Mucosa of gallbladder (tissue), 1 donor: ENCODE measurements at regions not wholly inside any gene's neighbourhood (a gene's known extent, or its start where the extent isn't known, plus 50 kb on each side); places are given as distances from the start of the nearest gene placed in this dataset.
A peak's percentile ranks its signal among the peaks of the same experiment; 100 is the strongest.
"Not testable (repeated sequence)": the region's sequence is repeated elsewhere in the genome, so short reads cannot be mapped to it uniquely, and the experiment has no call there.

ENCODE experiments used
- DNase-seq: peaks from one replicate; pipeline ENCODE4 v3.0.0-alpha.2; 2020; ENCODE audit warnings: low spot score
- donor health status: DM: no; HTN: no; CAD: no.

GRCh38 chr14:83291714-83292113 lies 1758.1 kb upstream of the SEL1L start:
- no peak for DNase-seq

DNA sequence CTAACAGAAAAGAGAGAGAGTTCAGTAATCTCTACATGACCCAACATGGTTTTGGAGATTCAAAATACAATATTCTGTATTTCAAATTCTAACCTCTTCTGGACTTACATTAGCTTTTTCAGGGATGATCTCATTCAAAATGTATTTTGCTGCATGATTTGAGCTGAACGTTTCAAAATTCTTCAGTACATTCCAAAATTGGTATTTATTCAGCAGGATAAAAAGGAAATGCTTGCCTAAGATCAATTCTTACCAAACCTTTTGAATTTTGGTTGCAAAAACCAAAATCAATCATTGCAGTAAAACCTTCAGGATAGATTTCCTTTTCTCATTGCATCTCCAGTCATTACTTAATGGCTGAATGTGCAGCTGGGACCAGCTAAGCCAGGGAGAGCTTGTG lies 1761.3 kb upstream of the SEL1L start:
- no peak for DNase-seq

DNA sequence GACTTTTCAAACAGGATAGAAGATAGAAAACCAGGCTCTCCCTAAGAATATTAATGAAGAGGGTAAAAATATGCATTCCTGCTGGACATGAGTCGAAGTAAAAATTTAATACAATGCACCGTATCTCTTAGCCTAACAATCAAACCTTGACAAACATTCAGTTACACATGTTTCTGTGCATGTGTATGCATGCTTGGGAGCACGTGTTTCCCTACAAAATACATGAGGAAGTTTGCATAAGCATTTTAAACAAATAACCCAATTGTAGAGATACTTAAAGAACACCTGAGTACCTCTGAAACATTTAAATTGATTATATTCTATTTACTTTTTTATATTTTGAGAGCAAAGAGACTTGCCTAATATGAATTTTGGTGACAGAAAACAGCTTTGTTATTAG lies 1763.7 kb upstream of the SEL1L start:
- no peak for DNase-seq

DNA sequence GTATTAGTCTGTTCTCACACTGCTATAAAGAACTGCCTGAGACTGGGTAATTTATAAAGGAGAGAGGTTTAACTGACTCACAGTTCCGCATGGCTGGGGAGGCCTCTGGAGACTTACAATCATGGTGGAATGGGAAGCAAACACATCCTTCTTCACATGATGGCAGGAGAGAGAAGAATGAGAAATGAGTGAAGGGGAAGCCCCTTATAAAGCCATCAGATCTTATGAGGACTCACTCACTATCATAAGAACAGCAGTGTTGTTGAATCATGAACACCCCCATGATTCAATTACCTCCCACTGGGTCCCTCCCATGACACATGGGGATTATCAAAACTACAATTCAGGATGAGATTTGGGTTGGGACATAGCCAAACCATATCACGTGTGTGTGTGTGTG lies 1764.4 kb upstream of the SEL1L start:
- not testable (repeated sequence) for DNase-seq

DNA sequence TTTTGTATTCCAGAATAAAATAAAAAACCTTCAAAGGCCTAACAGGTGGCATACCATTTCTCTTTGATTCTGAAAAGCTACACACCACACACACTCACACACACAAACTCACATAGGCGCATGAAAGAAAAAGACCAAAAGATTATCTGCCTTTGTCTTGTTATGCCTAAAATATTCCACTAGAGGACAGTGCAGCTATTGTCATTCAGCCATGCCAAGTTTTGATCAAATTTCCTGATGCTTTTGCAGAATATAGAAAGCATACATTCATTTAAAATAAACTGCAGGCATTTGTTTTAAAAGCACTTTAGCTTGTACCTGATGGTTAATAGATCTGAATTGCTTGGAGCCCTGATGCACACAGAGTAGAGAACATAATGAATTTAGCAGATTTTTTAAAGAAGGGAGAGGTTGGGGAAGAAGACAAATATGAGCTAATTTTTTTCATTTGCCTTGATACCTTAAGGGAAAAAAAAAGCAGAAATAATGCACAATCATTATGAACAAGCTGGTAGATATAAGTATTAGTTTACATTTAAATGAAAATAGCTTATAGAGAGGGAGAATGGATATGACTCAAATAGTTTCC lies 1766.9 kb upstream of the SEL1L start:
- no peak for DNase-seq

GRCh38 chr14:83301791-83302190 lies 1768.1 kb upstream of the SEL1L start:
- DNase-seq = no peak

GRCh38 chr14:83309211-83309610 lies 1775.6 kb upstream of the SEL1L start:
- no peak for DNase-seq

DNA sequence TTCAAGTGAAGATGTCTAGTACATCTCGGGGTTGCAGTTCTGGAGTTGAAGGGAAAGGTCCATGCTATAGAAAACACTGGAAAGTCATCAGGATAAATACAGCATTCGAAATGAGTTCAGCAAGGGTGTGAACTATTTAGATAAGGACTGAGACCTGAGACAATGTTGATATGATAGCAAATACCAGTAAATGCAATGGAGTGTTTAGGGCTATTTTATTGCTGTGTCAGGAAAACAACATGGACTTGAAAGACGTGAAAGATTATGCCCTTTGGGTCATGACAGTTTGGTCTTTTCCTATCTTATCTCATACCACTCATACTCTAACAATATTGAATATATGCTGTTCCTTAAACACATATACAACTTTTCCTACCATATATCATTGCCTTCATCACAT lies 1776.2 kb upstream of the SEL1L start:
- DNase-seq = no peak

GRCh38 chr14:83312511-83312910 lies 1778.9 kb upstream of the SEL1L start:
- DNase-seq = no peak

DNA sequence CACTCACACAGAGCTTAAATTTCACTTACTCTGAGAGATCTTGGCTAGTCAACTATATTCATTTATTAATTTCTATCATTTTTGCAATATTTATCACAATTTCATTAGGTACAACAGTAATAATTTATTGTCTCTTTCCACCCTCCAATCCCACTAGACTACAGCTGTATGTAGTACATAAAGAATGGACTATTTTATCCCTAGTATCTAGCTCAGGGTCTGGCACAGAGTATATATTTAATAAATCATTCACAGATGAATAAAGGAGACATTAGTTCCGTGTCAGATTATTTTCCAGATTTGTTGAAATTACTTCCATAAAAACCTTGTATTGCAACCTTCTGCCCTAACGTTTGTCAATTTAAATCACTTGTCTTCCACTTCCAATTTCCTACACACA lies 1781.1 kb upstream of the SEL1L start:
- no peak for DNase-seq

DNA sequence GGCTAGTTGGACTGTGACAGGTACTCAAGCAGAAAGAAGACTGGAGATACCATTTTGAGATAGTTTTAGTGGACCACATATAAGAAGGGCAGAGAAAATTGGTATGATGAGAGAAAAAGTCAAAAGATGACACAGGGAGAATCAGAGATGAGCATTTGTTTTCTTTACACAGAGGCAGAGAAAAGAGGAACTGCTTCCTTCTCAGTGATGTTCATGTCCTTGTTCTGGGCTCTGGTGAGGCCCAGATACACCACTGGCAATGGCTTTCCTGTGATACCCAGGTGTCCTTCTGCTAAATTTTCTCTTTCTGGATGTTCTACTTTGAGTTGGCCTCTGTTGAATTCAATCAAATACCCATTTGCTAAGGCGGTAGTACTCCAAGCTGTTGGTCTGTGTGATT lies 1782.7 kb upstream of the SEL1L start:
- no peak for DNase-seq

DNA sequence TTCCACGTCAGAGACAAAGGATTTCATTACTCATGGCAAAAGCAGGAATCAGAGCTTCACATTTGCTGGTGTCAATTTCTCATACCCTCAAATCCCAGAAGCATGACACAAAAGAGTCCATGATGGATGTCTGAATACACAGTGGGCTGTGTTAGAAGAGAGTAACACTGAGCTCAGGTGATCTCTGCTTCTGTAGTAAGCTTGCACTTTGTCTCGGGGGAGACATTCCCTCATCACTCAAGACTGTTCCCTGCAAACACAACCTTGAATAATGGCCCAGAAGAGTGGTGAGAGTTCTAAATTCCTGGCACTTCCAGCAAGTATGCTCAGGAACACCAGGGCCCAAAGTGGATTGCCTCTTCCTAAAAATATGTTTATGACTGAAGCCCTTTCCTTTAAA lies 1787.2 kb upstream of the SEL1L start:
- no peak for DNase-seq

DNA sequence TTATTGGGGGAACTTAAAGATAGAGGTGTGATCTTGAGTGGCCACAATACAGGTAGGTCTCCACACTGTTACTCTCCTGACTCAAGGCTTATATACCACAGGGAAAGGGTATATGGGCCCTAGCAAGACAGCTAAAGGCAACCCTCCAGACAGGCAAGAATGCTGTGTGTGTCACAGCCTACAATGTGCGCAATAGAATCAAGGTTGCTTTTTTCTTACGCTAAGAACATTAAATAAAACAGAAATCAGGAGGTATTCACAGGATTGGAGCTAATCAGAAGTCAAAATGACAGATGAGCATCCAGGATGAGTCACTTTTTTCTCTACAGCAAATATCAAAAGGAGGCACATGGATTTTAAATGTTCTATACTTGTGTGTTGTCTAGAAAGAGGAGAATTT lies 1797.9 kb upstream of the SEL1L start:
- no peak for DNase-seq

GRCh38 chr14:83342590-83342989 lies 1808.9 kb upstream of the SEL1L start:
- DNase-seq = peak; percentile 9

DNA sequence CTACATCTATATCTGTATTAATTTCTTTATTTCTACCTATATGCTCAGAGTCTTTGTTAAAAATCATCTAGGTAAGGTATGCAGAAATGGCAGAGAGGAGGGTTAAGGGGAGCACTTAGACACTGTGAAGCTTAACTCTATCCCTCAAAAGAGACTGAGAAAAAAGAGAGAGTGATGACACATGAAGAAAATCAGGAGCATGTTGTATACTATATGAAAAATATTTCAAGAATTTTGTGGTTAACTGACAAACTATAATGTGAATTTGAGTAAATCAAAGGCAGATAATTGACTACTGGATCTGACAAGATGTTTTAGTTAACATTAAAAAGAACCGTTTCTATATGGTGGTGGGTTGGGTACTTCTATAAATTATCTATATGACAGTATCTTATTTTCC lies 1814.2 kb upstream of the SEL1L start:
- no peak for DNase-seq

GRCh38 chr14:83355609-83356008 lies 1822.0 kb upstream of the SEL1L start:
- DNase-seq = no peak

DNA sequence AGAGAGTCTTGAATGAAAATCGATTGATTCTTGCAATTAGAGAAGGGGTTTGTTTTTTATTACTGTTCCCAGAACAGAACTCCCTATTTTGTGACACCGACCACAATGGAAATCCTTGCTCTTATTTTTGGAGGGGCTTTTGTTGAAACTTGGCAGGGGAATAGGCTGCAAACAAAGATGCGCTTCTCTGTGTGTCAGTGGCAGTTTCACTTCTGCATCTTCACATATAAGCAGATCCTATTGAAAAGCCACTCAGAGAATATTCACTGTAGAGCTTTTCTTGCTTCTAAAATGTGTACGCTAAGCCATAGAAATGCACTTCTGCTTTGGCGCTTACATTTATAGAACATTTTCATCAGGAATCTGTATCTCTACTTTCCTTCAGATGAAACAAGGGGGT lies 1822.4 kb upstream of the SEL1L start:
- DNase-seq = no peak

DNA sequence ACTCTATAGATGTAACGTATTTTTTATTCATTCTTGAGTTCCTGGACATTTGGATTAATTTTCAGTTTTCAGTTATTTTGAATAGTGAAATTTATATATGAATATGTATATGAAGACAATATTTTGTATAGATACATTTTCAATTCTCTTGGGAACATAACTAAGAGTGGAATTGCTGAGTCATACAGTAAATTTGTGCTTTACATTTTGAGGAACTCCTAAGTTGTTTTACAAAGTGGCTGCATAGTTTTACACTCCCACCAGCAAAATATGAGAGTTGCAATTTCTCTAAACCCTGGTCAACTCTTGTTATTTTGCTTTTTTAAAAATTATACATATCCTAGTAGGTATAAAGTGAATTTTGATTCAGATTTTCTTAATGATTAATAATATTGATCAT lies 1838.6 kb upstream of the SEL1L start:
- DNase-seq = no peak

DNA sequence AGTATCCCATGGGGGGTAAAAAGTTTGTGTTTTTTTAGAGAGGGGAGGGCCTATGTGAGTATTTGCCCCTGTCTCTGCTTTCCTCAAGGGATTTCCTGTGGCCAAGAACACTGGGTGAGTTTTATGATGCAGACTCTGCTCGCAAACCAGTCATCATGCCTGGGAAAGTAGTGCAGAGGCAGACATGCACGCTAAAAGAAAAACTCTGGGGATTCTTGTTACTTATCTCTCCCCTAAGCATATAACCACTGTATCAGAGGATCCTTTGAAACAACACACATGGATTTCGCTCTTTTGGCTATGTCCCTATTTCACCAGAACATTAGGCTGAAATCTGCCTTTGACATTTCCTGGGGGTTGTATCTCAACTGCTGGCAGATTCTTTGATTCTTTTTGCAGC lies 1845.8 kb upstream of the SEL1L start:
- DNase-seq = no peak

GRCh38 chr14:83384253-83384652 lies 1850.6 kb upstream of the SEL1L start:
- no peak for DNase-seq

DNA sequence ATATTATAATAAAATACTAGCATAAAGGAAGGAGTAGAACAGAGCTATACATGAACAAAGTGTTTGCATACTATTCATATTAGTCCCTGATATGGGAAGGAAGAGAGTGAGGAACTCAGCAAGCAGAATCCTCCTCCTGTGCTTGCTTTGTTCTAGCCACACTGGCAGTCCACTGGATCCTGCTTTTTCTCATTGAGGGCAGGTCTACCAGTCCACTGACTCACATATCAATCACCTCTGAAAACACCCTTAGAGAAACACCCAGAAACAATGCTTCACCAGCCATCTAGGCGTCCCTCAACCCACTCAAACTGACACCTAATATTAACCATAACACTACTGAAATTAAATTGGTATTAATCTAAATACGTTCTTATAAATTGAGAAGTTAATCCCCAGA lies 1861.7 kb upstream of the SEL1L start:
- DNase-seq = no peak

GRCh38 chr14:83416476-83416875 lies 1882.8 kb upstream of the SEL1L start:
- DNase-seq = no peak

- no peak for DNase-seq
Observed at GRCh38 chr14:83419420-83419819, 1885.8 kb upstream of the SEL1L start.

DNA sequence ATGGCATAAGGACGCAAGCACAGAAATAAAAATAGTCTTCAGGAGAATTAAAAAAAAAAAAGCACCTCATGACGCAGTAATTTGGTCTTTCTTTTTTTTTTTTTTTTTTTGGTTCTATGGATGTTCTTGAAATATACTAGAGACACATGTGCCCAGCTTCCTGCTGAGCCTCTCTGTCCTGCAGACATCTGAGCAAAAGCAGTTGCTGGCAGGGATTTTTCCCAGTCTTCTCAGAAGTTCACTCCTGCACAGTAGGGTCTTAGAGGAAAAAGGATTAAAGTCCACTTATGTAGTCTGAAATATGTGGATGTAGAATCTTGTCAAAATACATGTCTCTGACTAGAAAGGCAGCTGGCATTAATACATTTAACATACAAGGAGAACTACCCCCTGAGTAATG lies 1888.1 kb upstream of the SEL1L start:
- no peak for DNase-seq

DNA sequence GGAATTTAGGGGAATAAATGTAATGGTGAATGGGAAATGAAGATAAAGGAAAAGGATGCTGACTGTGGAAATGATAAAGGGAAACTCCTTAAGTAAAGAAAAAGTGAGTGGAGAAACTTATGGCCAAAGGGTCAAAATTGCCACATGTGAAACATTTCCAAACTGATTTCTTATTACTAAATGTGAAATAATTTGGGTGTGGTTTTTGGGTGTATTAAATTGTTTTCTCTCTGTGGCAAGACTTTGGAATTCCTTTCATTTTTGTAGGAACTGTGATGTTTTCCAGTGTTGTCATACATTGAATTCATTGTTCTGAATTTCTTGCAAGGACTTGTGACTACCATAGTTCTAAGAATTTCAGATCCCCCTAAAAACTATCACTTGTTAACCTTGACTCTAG lies 1891.5 kb upstream of the SEL1L start:
- no peak for DNase-seq
